HEK293 (cell line): ENCODE measurements at regions not wholly inside any gene's neighbourhood (a gene's known extent, or its start where the extent isn't known, plus 50 kb on each side); places are given as distances from the start of the nearest gene placed in this dataset.

ENCODE experiments used
- REST ChIP-seq: fragments of 450-650 bp; formaldehyde crosslinking; IDR thresholded peaks from 2 replicates; pipeline ENCODE4 v1.5.1; 2016; ENCODE audit warnings: missing biosample characterization, missing genetic modification characterization
- ZNF114 ChIP-seq: fragments of 450-650 bp; formaldehyde crosslinking; IDR thresholded peaks from 2 replicates; pipeline ENCODE4 v1.5.0; 2017; ENCODE audit warnings: missing biosample characterization, missing genetic modification characterization

GRCh38 chr3:156605686-156606605, 51.0 kb upstream of the SSR3 start:
- TF ChIP-seq ZNF114 (tag by site-specific recombination) (no peak), REST (no peak)
